H1 (cell line): ENCODE measurements at regions not wholly inside any gene's neighbourhood (a gene's known extent, or its start where the extent isn't known, plus 50 kb on each side); places are given as distances from the start of the nearest gene placed in this dataset.

ENCODE experiments used
- CTCF ChIA-PET: fragments of 300-600 bp; sonication (Branson Sonifier 250); formaldehyde crosslinking; loops from one replicate; lab custom pipeline; 2021; ENCODE audit not compliant: partially characterized antibody; lab: Charles Lee
- POLR2A ChIA-PET: fragments of 300-600 bp; sonication (Branson Sonifier 250); formaldehyde crosslinking; loops from one replicate; lab custom pipeline; 2021; ENCODE audit warnings: inconsistent platforms; ENCODE audit not compliant: partially characterized antibody; lab: Charles Lee
- DNase-seq, 2 experiments: peaks; one replicate each; pipeline versions ENCODE4 v3.0.0 to v3.0.0-alpha.2; 2010 to 2022; ENCODE audit warnings: low spot score in 2 of 2, low read depth in 1 of 2, mixed read lengths in 1 of 2
- FAIRE-seq: peaks from 2 replicates; lab custom pipeline; 2011; peaks lifted over from hg19 to GRCh38; lab: Jason Lieb, UNC
- H2AFZ ChIP-seq: 2 replicates; pipeline ENCODE4 v1.8.1; 2012; ENCODE audit warnings: low read length, inconsistent platforms
- H2AK5ac ChIP-seq: 2 replicates; pipeline ENCODE4 v1.6.1; 2013; ENCODE audit warnings: low read depth, low read length
- H2BK120ac ChIP-seq: replicated peaks from 2 replicates; pipeline ENCODE3; 2013; ENCODE audit warnings: low read depth, low read length, inconsistent platforms
- H2BK12ac ChIP-seq: 2 replicates; pipeline ENCODE4 v1.6.1; 2013; ENCODE audit warnings: low read depth, low read length
- H2BK15ac ChIP-seq: 2 replicates; pipeline ENCODE4 v1.6.1; 2013; ENCODE audit warnings: low read length
- H2BK20ac ChIP-seq: 2 replicates; pipeline ENCODE4 v1.6.1; 2013; ENCODE audit warnings: low read length
- H2BK5ac ChIP-seq: 2 replicates; pipeline ENCODE4 v1.6.1; 2013; ENCODE audit warnings: low read depth, low read length
- H3K14ac ChIP-seq: 2 replicates; pipeline ENCODE4 v1.6.1; 2013; ENCODE audit warnings: inconsistent platforms; ENCODE audit not compliant: insufficient read length
- H3K18ac ChIP-seq: 2 replicates; pipeline ENCODE4 v1.6.1; 2013; ENCODE audit warnings: low read length; ENCODE audit errors: extremely low read depth
- H3K23ac ChIP-seq: 2 replicates; pipeline ENCODE4 v1.6.1; 2013; ENCODE audit warnings: inconsistent platforms; ENCODE audit not compliant: insufficient read length
- H3K23me2 ChIP-seq: 2 replicates; pipeline ENCODE4 v1.6.1; 2013; ENCODE audit warnings: low read depth, low read length
- H3K27ac ChIP-seq: 2 replicates; pipeline ENCODE4 v1.6.1; 2011; ENCODE audit warnings: low read depth, low read length, inconsistent platforms
- H3K27me3 ChIP-seq, 4 experiments: replicated peaks in 1 of 4; 1 replicate in 1 of 4; 2 replicates in 3 of 4; pipeline versions ENCODE4 v1.6.1 to v1.8.1; 2011 to 2013; ENCODE audit warnings: low read length in 3 of 4, mild to moderate bottlenecking in 3 of 4, inconsistent platforms in 2 of 4, mixed read lengths in 2 of 4, moderate library complexity in 1 of 4; ENCODE audit not compliant: control insufficient read depth in 3 of 4, insufficient read depth in 3 of 4; ENCODE audit errors: extremely low read depth in 1 of 4
- H3K36me3 ChIP-seq, 4 experiments: 2 replicates each; pipeline versions ENCODE4 v1.6.1 to v1.8.1; 2011 to 2013; ENCODE audit warnings: mild to moderate bottlenecking in 4 of 4, low read length in 3 of 4, moderate library complexity in 2 of 4, control low read depth in 1 of 4, inconsistent platforms in 1 of 4; ENCODE audit not compliant: insufficient read depth in 4 of 4, control insufficient read depth in 2 of 4
- H3K4ac ChIP-seq: replicated peaks from 2 replicates; pipeline ENCODE3; 2013; ENCODE audit warnings: low read length, low read depth, mixed read lengths, inconsistent platforms; ENCODE audit not compliant: insufficient read length
- H3K4me1 ChIP-seq, 4 experiments: replicated peaks in 1 of 4; 1 replicate in 1 of 4; 2 replicates in 3 of 4; pipeline versions ENCODE4 v1.6.1 to v1.8.1; 2011 to 2013; ENCODE audit warnings: low read length in 3 of 4, inconsistent platforms in 2 of 4, mixed read lengths in 1 of 4; ENCODE audit not compliant: insufficient read depth in 4 of 4, control insufficient read depth in 3 of 4
- H3K4me2 ChIP-seq, 2 experiments: 2 replicates each; pipeline versions ENCODE4 v1.6.1 to v1.8.1; 2011 to 2013; ENCODE audit warnings: low read depth in 2 of 2, low read length in 2 of 2, control low read depth in 1 of 2, inconsistent platforms in 1 of 2, mild to moderate bottlenecking in 1 of 2; ENCODE audit not compliant: insufficient read depth in 1 of 2
- H3K4me3 ChIP-seq, 4 experiments: fragments of 200-600, 300-600 bp in 1 of 4; sonication (generic), shearing (Covaris generic), sonication (Bioruptor Twin) in 1 of 4; 2 replicates each; pipeline versions ENCODE4 v1.5.1 to v1.8.1; 2011 to 2016; ENCODE audit warnings: low read length in 4 of 4, low read depth in 3 of 4, control low read depth in 2 of 4, inconsistent platforms in 2 of 4, mild to moderate bottlenecking in 2 of 4, mixed read lengths in 1 of 4, moderate library complexity in 1 of 4; ENCODE audit not compliant: insufficient read depth in 2 of 4; ENCODE audit errors: extremely low read depth in 1 of 4
- H3K56ac ChIP-seq: replicated peaks from 2 replicates; pipeline ENCODE3; 2013; ENCODE audit warnings: low read depth, mild to moderate bottlenecking, mixed read lengths, low read length, inconsistent platforms; ENCODE audit not compliant: insufficient read length
- H3K79me1 ChIP-seq: 2 replicates; pipeline ENCODE4 v1.6.1; 2013; ENCODE audit warnings: low read depth, low read length, control low read depth
- H3K79me2 ChIP-seq, 2 experiments: 2 replicates each; pipeline versions ENCODE4 v1.6.1 to v1.8.1; 2012 to 2013; ENCODE audit warnings: low read length in 2 of 2, mild to moderate bottlenecking in 2 of 2, inconsistent platforms in 1 of 2; ENCODE audit not compliant: insufficient read depth in 2 of 2, control insufficient read depth in 1 of 2
- H3K9ac ChIP-seq, 4 experiments: replicated peaks in 1 of 4; 1 replicate in 1 of 4; 2 replicates in 3 of 4; pipeline versions ENCODE4 v1.6.1 to v1.8.1; 2011 to 2013; ENCODE audit warnings: low read depth in 3 of 4, low read length in 3 of 4, control low read depth in 2 of 4, mild to moderate bottlenecking in 2 of 4, moderate library complexity in 2 of 4, inconsistent platforms in 1 of 4; ENCODE audit errors: extremely low read depth in 1 of 4
- H3K9me3 ChIP-seq, 2 experiments: 2 replicates each; pipeline versions ENCODE4 v1.6.1 to v1.8.1; 2012 to 2013; ENCODE audit warnings: mild to moderate bottlenecking in 2 of 2, moderate library complexity in 2 of 2, control low read depth in 1 of 2, inconsistent platforms in 1 of 2, low read depth in 1 of 2, low read length in 1 of 2, mixed read lengths in 1 of 2; ENCODE audit not compliant: insufficient read depth in 2 of 2
- H4K20me1 ChIP-seq, 2 experiments: replicated peaks in 1 of 2; 2 replicates each; pipeline versions ENCODE3 to v1.8.1; 2011 to 2013; ENCODE audit warnings: inconsistent platforms in 2 of 2, low read length in 2 of 2, mild to moderate bottlenecking in 1 of 2; ENCODE audit not compliant: insufficient read depth in 2 of 2, control insufficient read depth in 1 of 2
- H4K5ac ChIP-seq: 2 replicates; pipeline ENCODE4 v1.6.1; 2013; ENCODE audit warnings: low read length, low read depth, mixed read lengths, inconsistent platforms; ENCODE audit not compliant: insufficient read length
- H4K8ac ChIP-seq: 2 replicates; pipeline ENCODE4 v1.8.0; 2013; ENCODE audit warnings: mild to moderate bottlenecking, moderate library complexity, low read length, inconsistent platforms; ENCODE audit not compliant: insufficient read depth; ENCODE audit errors: extremely low read depth
- H4K91ac ChIP-seq: replicated peaks from 2 replicates; pipeline ENCODE3; 2013; ENCODE audit warnings: low read length, mixed read lengths, inconsistent platforms; ENCODE audit not compliant: insufficient read length
- EGR1 ChIP-seq: IDR thresholded peaks from 2 replicates; pipeline ENCODE4 v1.6.1; 2011; ENCODE audit warnings: low read depth, low read length, borderline replicate concordance
- MAFK ChIP-seq: IDR thresholded peaks from 2 replicates; pipeline ENCODE4 v1.6.1; 2012; ENCODE audit warnings: low read depth, mild to moderate bottlenecking, improper control_type of control experiment, low read length
- PHF8 ChIP-seq: fragments of 200-600 bp; sonication (generic); conservative IDR thresholded peaks from 2 replicates; pipeline ENCODE4 v1.7.1; 2012; ENCODE audit warnings: low read depth, mild to moderate bottlenecking, inconsistent platforms, low read length, moderate library complexity
- SAP30 ChIP-seq: fragments of 300-600 bp; sonication (generic); IDR thresholded peaks from 2 replicates; pipeline ENCODE4 v1.7.1; 2012; ENCODE audit warnings: low read length, moderate library complexity, mild to moderate bottlenecking, inconsistent platforms; ENCODE audit not compliant: insufficient read depth, insufficient replicate concordance
- SP2 ChIP-seq: IDR thresholded peaks from 2 replicates; pipeline ENCODE4 v1.6.1; 2012; ENCODE audit warnings: mild to moderate bottlenecking, low read length, inconsistent platforms
- TAF7 ChIP-seq: optimal IDR thresholded peaks from 2 replicates; pipeline ENCODE3; 2011; ENCODE audit warnings: low read depth, mild to moderate bottlenecking, inconsistent platforms, low read length, moderate library complexity, borderline replicate concordance
- WGBS, 2 experiments: shearing (Covaris generic) in 1 of 2; methylation state at CpG; one replicate each; pipeline versions ENCODE4 v1.1.6 to v1.1.7; 2013 to 2015; ENCODE audit warnings: low lambda C conversion rate in 2 of 2, mixed read lengths in 2 of 2, inconsistent platforms in 1 of 2, low coverage in 1 of 2, missing lambda C conversion rate in 1 of 2; ENCODE audit not compliant: insufficient replicate concordance in 2 of 2, insufficient coverage in 1 of 2, insufficient read length in 1 of 2; ENCODE audit errors: extremely low coverage in 1 of 2, missing lambda C conversion rate in 1 of 2; 5-methylcytosine and 5-hydroxymethylcytosine counted together

DNA sequence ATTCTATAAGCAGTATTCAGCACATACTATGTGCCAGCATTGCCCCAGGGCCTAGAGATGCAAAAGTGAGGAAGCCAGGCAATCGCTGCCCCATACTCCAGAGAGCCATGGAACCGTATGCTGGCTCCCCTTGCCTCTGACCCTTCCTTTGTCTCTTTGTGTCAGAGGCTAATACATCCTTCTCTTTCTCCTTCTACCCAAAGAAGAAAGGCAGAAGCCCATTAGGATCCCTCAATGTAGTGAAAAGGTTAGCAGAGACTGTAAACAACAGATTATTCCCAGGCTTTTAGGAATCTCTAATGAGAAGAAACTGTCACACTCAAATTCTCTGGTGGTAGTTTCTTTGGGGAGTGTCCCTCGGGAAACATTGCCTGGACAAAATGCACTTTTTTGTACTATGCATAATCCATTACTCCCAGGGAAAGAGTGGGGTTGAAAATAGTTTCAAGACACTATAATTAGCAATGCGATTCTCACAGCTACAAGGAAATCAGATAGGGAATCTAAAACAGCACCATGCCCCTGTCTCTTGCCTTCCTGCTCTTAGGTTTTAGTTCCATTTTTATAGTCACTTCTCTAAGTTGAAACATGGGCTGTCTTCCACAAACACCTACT is 325.2 kb upstream of the CNR1 start:
- Histone ChIP-seq H4K91ac (no peak overlapping the region), H2BK5ac (no peak overlapping the region), H3K18ac (no peak overlapping the region), H2BK20ac (no peak overlapping the region), H3K56ac (no peak overlapping the region), H2AK5ac (no peak overlapping the region), H3K36me3 (no peaks in the 10 kb centered on the region), H3K27me3 (no peaks in the 10 kb centered on the region), H2AFZ (no peak overlapping the region), H3K9me3 (peaks cover 0 to 6% of the 10 kb centered on the region in 2 experiments; a peak in 2 of 4 replicates), H3K4ac (no peak overlapping the region), H4K20me1 (no peaks in the 10 kb centered on the region), H3K9ac (no peak overlapping the region), H3K4me3 (no peak overlapping the region), H3K4me1 (no peaks in the 10 kb centered on the region; a peak in 1 of 7 replicates), H4K8ac (no peak overlapping the region; the same call in 1 of the 2 replicates), H3K23me2 (no peaks in the 10 kb centered on the region), H3K4me2 (no peak overlapping the region), H4K5ac (no peak overlapping the region), H2BK120ac (no peak overlapping the region), H3K79me1 (no peaks in the 10 kb centered on the region), H3K23ac (no peak overlapping the region), H2BK12ac (no peak overlapping the region), H3K27ac (no peak overlapping the region), H3K14ac (no peak overlapping the region), H3K79me2 (no peaks in the 10 kb centered on the region), H2BK15ac (no peak overlapping the region)
- WGBS, 2 experiments, result 86% methylated on average over 4 of the region's 4 CpGs; no CpG with 5 or more reads in 1 of the 2 experiments
- no peak for FAIRE-seq
- ChIA-PET POLR2A (no interaction called here), CTCF (interaction anchor here (0.6 to 1.6 kb wide), 5 partner anchors 9 to 561 kb away, joined by 3 to 5 read pairs (median 4); no protein-coding TSS in a partner anchor)
- no peak for DNase-seq
- no peak for TF ChIP-seq TAF7
- no peak for TF ChIP-seq SAP30
- TF ChIP-seq EGR1, result no peak
- no peak for TF ChIP-seq SP2
- TF ChIP-seq PHF8, result no peak
- no peak for TF ChIP-seq MAFK
